ENCODE measurements at regions not wholly inside any gene's neighbourhood (a gene's known extent, or its start where the extent isn't known, plus 50 kb on each side); places are given as distances from the start of the nearest gene placed in this dataset.

DNA sequence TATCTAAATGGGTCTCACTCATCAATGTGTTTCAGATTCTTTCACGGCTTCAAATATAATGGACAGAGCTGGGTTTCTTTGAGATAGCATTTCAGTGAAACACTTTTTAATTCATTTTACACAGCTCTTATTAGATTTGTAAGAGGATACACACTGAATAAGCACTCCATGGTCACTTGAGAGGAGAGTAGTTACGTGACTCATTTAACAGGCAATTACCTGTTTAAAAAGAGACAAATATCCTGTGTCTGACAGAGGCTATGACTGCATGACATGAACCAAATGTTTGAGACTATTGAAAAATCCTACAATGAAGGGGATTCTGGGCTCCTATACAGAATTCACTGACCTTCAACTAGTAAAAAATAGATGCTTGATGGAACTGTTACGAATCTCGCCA is 786.9 kb downstream of the EPHA4 start:
- Histone ChIP-seq H4K91ac (ENCODE audit: insufficient read length, low read depth, low read length) (no peak overlapping the region), H4K5ac (ENCODE audit: insufficient read length, low read depth, low read length) (no peak overlapping the region), H4K8ac (replicated peaks; ENCODE audit: insufficient read length, low read depth, low read length) (no peak overlapping the region), H3K79me1 (ENCODE audit: insufficient read depth, low read depth, low read length, poor library complexity, severe bottlenecking) (no peaks in the 10 kb centered on the region), H2BK12ac (ENCODE audit: insufficient read length, low read depth, low read length) (no peak overlapping the region), H3K14ac (ENCODE audit: insufficient read depth, low read length) (no peak overlapping the region), H3K79me2 (ENCODE audit: insufficient read depth, low read length) (no peaks in the 10 kb centered on the region), H3K9ac (ENCODE audit: extremely low read depth, insufficient read length, low read length) (no peak overlapping the region), H4K20me1 (ENCODE audit: control insufficient read depth, insufficient read depth, insufficient read length) (no peaks in the 10 kb centered on the region), H3K56ac (ENCODE audit: insufficient read length, low read depth, low read length) (no peak overlapping the region), H3K4me1 (ENCODE audit: insufficient read depth, low read length) (no peaks in the 10 kb centered on the region), H2AFZ (ENCODE audit: low read length) (no peak overlapping the region), H2BK120ac (ENCODE audit: low read depth, low read length, poor library complexity, severe bottlenecking) (no peak overlapping the region), H3T11ph (ENCODE audit: low read length) (no peak overlapping the region), H3K27me3 (ENCODE audit: insufficient read depth, low read length) (no peaks in the 10 kb centered on the region), H3K4me2 (ENCODE audit: insufficient read depth, insufficient read length, low read length) (no peak overlapping the region), H3K9me3 (ENCODE audit: control insufficient read depth, low read depth, low read length) (no peaks in the 10 kb centered on the region), H2AK5ac (ENCODE audit: insufficient read length, low read length) (no peak overlapping the region), H2BK20ac (ENCODE audit: low read depth, low read length, poor library complexity, severe bottlenecking) (no peak overlapping the region), H3K4ac (ENCODE audit: low read depth, low read length) (no peak overlapping the region), H3K18ac (ENCODE audit: insufficient read length, low read depth, low read length) (no peak overlapping the region), H2BK5ac (ENCODE audit: insufficient read length, low read length) (no peak overlapping the region), H3K23me2 (ENCODE audit: insufficient read length, low read depth, low read length, poor library complexity, severe bottlenecking) (no peaks in the 10 kb centered on the region), H3K23ac (ENCODE audit: insufficient read length, low read depth, low read length) (no peak overlapping the region), H3K27ac (ENCODE audit: insufficient read length, low read depth, low read length) (no peak overlapping the region), H2BK15ac (ENCODE audit: low read depth, low read length) (no peak overlapping the region)
- TF ChIP-seq, protein P1, sequence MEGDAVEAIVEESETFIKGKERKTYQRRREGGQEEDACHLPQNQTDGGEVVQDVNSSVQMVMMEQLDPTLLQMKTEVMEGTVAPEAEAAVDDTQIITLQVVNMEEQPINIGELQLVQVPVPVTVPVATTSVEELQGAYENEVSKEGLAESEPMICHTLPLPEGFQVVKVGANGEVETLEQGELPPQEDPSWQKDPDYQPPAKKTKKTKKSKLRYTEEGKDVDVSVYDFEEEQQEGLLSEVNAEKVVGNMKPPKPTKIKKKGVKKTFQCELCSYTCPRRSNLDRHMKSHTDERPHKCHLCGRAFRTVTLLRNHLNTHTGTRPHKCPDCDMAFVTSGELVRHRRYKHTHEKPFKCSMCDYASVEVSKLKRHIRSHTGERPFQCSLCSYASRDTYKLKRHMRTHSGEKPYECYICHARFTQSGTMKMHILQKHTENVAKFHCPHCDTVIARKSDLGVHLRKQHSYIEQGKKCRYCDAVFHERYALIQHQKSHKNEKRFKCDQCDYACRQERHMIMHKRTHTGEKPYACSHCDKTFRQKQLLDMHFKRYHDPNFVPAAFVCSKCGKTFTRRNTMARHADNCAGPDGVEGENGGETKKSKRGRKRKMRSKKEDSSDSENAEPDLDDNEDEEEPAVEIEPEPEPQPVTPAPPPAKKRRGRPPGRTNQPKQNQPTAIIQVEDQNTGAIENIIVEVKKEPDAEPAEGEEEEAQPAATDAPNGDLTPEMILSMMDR (conservative IDR thresholded peaks at IDR 0.05): no peak
- peaks cover 2 to 3% of the 10 kb centered on the region in 2 experiments for H3K9me3 Mint-ChIP-seq
- no peak overlapping the region for H3K4me3 Mint-ChIP-seq
- peaks cover 29% of the 10 kb centered on the region for H3K27me3 Mint-ChIP-seq (ENCODE audit: low read depth)
- peaks cover 5 to 6% of the 10 kb centered on the region in 2 experiments for H3K4me1 Mint-ChIP-seq
- peaks cover 0 to 5% (median 4%) of the 10 kb centered on the region in 3 experiments; a peak in 4 of 7 replicates for H3K36me3 Mint-ChIP-seq (ENCODE audit: insufficient read depth in 1 of 3, low read depth in 3 of 3)
- WGBS (ENCODE audit: extremely low coverage, insufficient read length, low lambda C conversion rate): no CpG with 5 or more reads among the region's 4 CpGs
- H3K27ac Mint-ChIP-seq: no peak overlapping the region
- no peak for DNase-seq
